HUDEP-2 (cell line): ENCODE measurements at regions not wholly inside any gene's neighbourhood (a gene's known extent, or its start where the extent isn't known, plus 50 kb on each side); places are given as distances from the start of the nearest gene placed in this dataset.

Experiments used
- DNase-seq, 76 experiments: peaks; one replicate each; lab custom pipeline; 2025; ENCODE audit not compliant: unreplicated experiment in 76 of 76; lab: John Stamatoyannopoulos, UW

DNA sequence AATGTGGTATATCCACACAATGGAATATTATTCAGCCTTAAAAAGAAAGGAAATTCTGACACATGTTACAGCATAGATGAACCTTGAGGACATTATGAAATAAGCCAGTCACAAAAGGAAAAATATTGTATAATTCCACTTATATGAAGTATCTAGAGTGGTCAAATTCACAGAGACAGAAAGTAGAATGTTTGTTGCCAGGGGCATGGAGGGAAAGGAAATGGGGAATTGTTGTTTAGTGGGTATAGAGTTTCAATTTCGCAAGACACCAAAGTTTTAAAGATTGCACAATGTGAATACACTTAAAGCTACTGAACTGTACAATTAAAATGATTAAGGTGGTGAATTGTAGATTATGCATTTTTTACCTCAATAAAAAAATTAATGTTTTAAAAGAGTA, 92.9 kb downstream of the TXNL1 start:
- no peak for DNase-seq

DNA sequence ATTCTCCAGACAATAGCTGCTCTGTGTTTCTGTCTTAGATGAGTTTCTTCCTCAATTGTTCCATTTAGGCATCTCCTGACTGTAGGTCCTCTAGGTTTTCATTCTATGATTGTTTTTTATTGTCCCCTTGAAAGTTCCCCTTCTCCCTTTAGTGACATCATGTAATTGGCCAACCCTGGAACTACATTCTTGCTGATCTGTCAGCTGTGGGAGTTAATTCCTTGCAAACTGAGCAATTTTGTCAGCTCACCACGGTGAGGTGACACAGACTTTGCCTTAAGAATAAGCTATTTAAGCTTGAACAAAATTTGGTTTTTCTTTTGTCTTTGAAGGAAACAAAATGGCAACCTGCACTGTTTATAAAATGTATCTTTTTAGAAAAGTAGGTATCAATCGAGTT, 95.9 kb downstream of the TXNL1 start:
- DNase-seq, result no peak

- no peak for DNase-seq
Observed at GRCh38 chr18:56541793-56542192, 96.6 kb downstream of the TXNL1 start.

- DNase-seq, result no peak
Observed at GRCh38 chr18:56541340-56541739, 97.1 kb downstream of the TXNL1 start.

DNA sequence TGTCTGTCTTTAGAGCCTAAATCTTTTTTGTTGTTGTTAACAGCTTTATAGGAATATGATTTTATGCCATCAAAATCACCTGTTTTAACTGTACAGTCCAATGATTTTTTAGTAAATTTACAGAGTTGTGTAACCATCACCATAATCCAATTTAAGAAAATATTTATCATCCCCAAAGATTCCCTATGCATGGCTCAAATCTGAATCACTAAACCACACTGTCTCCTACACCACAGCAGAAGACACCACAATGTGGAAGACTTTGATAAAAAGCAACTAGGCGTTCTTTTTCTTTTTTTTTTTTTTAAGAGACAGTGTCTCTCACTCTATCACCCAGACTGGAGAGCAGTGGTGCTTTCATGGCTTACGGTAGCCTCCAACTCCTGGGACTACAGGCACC, 99.6 kb downstream of the TXNL1 start:
- DNase-seq, result no peak

DNA sequence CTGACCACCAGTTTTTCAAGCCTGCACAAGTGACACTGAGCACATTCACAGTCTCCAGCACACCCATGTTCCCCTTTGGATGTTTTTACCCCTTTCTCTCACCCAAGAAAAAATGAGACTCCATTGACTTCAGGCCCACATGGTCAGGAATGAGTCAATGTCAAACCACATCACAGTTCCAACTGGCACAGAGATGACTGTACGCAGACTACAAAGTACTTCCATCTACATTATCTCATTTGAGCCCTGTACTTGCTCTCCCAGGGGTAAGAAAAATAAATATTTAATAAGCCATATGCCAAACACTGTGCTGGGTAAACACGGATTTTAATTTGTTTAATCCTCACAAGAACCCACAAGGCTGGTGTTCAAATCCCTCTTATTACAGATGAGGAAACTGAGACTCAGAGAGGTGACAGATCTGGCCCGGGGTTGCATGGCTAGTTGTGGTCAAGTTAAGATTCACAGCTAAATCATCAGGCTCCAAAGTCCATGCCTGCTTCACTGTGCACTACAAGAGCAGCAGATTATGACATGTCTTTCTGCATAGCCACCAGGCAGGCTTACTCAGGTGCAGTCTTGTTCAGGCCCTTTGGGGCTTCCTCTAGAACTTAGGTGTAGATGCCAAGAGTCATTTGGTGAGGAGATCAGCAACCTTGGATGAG, 106.1 kb downstream of the TXNL1 start:
- DNase-seq, result no peak

DNA sequence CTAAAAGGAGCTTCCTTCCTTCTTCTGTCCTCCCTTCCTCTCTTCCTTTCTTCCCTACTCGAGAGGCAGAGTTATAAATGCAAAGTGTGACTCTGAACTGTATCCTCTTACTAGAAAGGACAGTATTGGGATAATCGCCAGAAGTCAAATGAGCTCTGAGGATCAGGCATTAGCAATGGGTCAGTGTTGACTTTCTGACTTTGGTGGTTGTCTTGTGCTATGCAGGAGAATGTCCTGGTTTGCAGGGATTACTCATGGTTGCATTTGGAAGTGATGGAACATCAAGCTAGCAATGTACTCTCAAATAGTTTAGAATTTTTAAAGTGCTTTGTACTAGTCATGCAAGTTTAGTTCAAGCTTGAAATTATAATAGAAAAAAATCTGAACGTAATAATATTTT, 115.6 kb downstream of the TXNL1 start:
- DNase-seq, result no peak

- DNase-seq, result no peak
Observed at GRCh38 chr18:56521263-56521662, 117.1 kb downstream of the TXNL1 start.

- no peak for DNase-seq
Observed at GRCh38 chr18:56517761-56518160, 120.6 kb downstream of the TXNL1 start.

GRCh38 chr18:56517196-56517595, 121.2 kb downstream of the TXNL1 start:
- no peak for DNase-seq

GRCh38 chr18:56516789-56517188, 121.6 kb downstream of the TXNL1 start:
- no peak for DNase-seq

DNA sequence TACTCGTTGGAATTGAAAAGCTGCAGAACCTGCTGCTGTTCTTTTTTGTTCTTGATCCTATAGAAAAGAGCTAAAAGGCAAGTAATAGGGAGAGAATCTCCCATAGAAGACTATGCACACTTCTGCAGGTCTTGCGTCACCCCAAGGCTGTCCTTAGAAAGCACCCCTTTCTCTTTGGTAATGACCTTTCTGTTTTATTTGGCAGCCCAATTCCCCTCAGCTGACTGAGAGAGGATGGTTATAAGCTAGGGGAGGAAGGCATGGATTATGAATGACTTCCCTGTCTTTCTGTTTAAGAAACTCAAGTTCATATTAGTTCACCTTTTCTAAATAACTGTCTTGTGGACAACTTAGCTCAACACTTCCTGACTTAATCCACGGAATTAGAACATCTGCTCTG, 122.9 kb downstream of the TXNL1 start:
- no peak for DNase-seq

GRCh38 chr18:56511996-56512395, 126.4 kb downstream of the TXNL1 start:
- no peak for DNase-seq

- no peak for DNase-seq
Observed at GRCh38 chr18:56510108-56510507, 128.3 kb downstream of the TXNL1 start.

- no peak for DNase-seq
Observed at GRCh38 chr18:56509656-56510055, 128.7 kb downstream of the TXNL1 start.

- no peak for DNase-seq
Observed at GRCh38 chr18:56508370-56509036, 129.9 kb downstream of the TXNL1 start.

- no peak for DNase-seq
Observed at GRCh38 chr18:56505971-56506370, 132.4 kb downstream of the TXNL1 start.

GRCh38 chr18:56505293-56505692, 133.1 kb downstream of the TXNL1 start:
- DNase-seq, result no peak

- no peak for DNase-seq
Observed at GRCh38 chr18:56501896-56502295, 136.5 kb downstream of the TXNL1 start.

- no peak for DNase-seq
Observed at GRCh38 chr18:56495884-56496283, 142.5 kb downstream of the TXNL1 start.

DNA sequence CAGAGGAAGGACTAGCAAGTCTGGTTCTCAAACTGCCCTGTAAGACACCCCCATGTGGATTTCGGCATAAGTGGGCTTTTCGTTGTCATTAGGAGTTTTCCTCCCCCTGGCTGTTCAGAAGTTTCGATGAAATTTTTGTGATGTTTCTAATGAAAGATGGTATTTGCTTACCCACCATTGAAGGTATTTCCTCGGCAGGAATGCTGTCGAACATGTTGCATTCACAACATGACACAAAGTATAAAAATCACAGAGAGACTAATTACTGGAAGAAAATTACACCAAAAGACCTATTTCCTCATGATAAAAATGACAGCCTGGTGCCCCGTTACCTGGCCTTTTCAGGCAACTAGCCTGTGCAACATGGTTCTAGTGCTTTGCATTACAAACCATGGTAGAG, 144.9 kb downstream of the TXNL1 start:
- DNase-seq, result no peak

DNA sequence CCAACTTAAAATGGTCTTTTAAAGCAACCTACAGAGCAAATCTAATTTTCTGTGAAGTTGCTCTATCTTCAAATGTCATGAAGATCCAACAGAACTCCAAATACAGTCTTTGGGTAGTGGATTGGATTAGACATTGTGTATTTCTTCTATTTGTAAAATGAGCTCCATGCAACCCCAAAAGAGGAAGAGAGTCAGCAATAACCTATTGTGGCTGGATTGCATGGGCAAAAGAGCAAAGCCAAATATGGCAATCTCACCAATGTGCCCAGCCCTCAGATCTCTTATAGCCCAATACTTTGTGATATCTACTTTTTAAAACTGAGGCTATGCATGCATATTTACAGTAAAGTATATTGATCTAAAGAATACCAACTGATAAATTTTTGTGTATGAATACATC, 146.3 kb downstream of the TXNL1 start:
- no peak for DNase-seq

GRCh38 chr18:56490942-56491341, 147.4 kb downstream of the TXNL1 start:
- no peak for DNase-seq
